ENCODE measurements at regions not wholly inside any gene's neighbourhood (a gene's known extent, or its start where the extent isn't known, plus 50 kb on each side); places are given as distances from the start of the nearest gene placed in this dataset.

DNA sequence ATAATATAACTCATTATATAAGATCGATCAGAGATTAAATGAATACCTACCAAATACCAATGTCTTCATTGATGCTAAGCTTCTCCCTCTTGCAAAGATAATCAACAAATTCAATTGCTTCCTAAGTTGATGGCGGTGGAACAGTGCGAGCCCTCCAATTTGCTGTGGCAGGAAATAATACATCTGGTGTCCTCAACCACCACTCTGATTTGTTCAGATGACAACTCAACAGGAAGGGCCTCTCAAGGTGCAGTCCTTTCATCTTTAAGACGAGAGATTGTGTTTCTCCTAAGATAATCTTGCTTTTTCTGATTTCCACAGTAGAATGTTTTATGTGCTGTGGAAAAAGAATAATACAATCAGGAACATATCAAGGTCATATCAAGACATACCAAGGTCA lies 56.6 kb upstream of the IGFBP2 start:
- TF ChIP-seq, protein P1, sequence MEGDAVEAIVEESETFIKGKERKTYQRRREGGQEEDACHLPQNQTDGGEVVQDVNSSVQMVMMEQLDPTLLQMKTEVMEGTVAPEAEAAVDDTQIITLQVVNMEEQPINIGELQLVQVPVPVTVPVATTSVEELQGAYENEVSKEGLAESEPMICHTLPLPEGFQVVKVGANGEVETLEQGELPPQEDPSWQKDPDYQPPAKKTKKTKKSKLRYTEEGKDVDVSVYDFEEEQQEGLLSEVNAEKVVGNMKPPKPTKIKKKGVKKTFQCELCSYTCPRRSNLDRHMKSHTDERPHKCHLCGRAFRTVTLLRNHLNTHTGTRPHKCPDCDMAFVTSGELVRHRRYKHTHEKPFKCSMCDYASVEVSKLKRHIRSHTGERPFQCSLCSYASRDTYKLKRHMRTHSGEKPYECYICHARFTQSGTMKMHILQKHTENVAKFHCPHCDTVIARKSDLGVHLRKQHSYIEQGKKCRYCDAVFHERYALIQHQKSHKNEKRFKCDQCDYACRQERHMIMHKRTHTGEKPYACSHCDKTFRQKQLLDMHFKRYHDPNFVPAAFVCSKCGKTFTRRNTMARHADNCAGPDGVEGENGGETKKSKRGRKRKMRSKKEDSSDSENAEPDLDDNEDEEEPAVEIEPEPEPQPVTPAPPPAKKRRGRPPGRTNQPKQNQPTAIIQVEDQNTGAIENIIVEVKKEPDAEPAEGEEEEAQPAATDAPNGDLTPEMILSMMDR (IDR thresholded peaks at IDR 0.05; ENCODE audit: low read depth, low read length, poor library complexity, severe bottlenecking): no peak
- TF ChIP-seq EZH2phosphoT487 (IDR thresholded peaks at IDR 0.05; ENCODE audit: borderline replicate concordance, low read length): no peak
